ENCODE measurements at regions not wholly inside any gene's neighbourhood (a gene's known extent, or its start where the extent isn't known, plus 50 kb on each side); places are given as distances from the start of the nearest gene placed in this dataset.
"Not testable (repeated sequence)": the region's sequence is repeated elsewhere in the genome, so short reads cannot be mapped to it uniquely, and the experiment has no call there.

DNA sequence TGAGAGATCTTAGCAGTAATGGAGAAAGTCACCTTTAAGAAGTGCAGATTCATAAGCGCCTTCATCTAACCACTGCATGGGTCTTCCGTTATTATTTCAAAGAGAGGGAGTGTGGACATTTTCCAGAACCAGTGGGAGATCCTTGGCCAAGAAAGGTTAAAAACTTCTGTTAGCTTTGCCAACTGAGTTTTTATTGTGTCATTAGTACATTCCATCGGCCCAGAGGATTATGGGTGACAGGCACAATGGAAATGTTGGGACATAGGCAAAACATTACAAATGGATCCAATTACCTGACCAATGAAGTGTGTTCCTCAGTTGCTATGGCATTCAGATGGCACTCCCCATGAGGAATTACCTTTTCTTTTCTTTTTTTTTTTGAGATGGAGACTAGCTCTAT, 115.5 kb downstream of the PPIAL4G start:
- H3K27ac ChIP-seq (ENCODE audit: insufficient read depth in 1 of 2, low read depth in 1 of 2, low read length in 2 of 2, poor library complexity in 1 of 2, severe bottlenecking in 2 of 2) = no peak overlapping the region
- peaks cover 0 to 32% (median 23%) of the 10 kb centered on the region in 4 experiments for H3K4me1 ChIP-seq (ENCODE audit: control extremely low read depth in 1 of 4, control insufficient read depth in 4 of 4, insufficient read depth in 4 of 4, low read length in 3 of 4)
- no peaks in the 10 kb centered on the region for H3K9me3 ChIP-seq (ENCODE audit: control extremely low read depth in 1 of 5, control insufficient read depth in 4 of 5, insufficient read depth in 2 of 5, low read depth in 1 of 5, low read length in 4 of 5)
- DNase-seq = no peak
- ChIA-PET CTCF (interaction anchor here (1.3 kb wide), 1 partner anchor 64 kb away, joined by 3 read pairs; no protein-coding TSS in a partner anchor), POLR2A (no interaction called here)
- no peaks in the 10 kb centered on the region for H3K36me3 ChIP-seq (ENCODE audit: control insufficient read depth in 4 of 4, insufficient read depth in 4 of 4, low read length in 3 of 4)
- no peak overlapping the region for H3K4me3 ChIP-seq (ENCODE audit: control insufficient read depth in 1 of 7, extremely low read depth in 1 of 7, insufficient read depth in 4 of 7, low read depth in 2 of 7, low read length in 6 of 7)
- WGBS (ENCODE audit: insufficient coverage) = 100% methylated on average over 1 of the region's 3 CpGs
- H3K27me3 ChIP-seq (replicated peaks in 2 of 5; ENCODE audit: control insufficient read depth in 4 of 5, insufficient read depth in 5 of 5, low read length in 4 of 5) = peaks cover 0 to 2% (median 0%) of the 10 kb centered on the region in 5 experiments

DNA sequence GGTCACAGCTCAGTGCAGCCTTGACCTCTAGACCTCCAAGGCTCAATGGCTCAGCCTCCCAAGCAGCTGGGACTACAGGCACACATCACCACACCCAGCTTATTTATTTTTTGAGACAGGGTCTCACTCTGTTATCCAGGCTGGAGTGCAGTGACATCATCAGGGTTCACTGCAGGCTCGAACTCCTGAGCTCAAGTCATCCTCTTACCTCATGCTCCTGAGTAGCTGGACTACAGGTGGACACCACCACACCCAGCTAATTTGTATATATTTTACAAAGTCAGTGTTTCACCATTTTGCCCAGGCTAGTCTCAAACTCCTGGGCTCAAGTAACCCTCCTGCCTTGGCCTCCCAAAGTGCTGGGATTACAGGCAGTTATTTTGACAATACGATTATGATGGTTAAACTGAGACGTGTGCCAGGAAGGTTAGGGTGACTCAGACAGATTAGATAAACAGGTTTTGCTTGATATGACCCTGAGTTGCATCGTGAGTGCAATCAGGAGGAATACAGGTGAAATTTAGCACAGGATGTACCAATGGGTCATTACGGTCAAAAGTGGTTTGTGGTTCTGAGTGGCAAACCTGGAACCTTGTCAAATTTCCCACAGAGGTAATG, 116.9 kb downstream of the PPIAL4G start:
- H3K36me3 ChIP-seq (ENCODE audit: control insufficient read depth in 4 of 4, insufficient read depth in 4 of 4, low read length in 3 of 4); H3K4me3 ChIP-seq (ENCODE audit: control insufficient read depth in 1 of 7, extremely low read depth in 1 of 7, insufficient read depth in 4 of 7, low read depth in 2 of 7, low read length in 6 of 7); POLR2A ChIA-PET; H3K9me3 ChIP-seq (ENCODE audit: control extremely low read depth in 1 of 5, control insufficient read depth in 4 of 5, insufficient read depth in 2 of 5, low read depth in 1 of 5, low read length in 4 of 5); H3K27ac ChIP-seq (ENCODE audit: insufficient read depth in 1 of 2, low read depth in 1 of 2, low read length in 2 of 2, poor library complexity in 1 of 2, severe bottlenecking in 2 of 2); DNase-seq; H3K27me3 ChIP-seq (replicated peaks in 2 of 5; ENCODE audit: control insufficient read depth in 4 of 5, insufficient read depth in 5 of 5, low read length in 4 of 5): not testable (repeated sequence)
- CTCF ChIA-PET = interaction anchor here (0.6 kb wide), 1 partner anchor 64 kb away, joined by 3 read pairs; no protein-coding TSS in a partner anchor
- WGBS (ENCODE audit: insufficient coverage) = 94% methylated on average over 3 of the region's 5 CpGs
- peaks cover 5 to 33% (median 27%) of the 10 kb centered on the region in 4 experiments for H3K4me1 ChIP-seq (ENCODE audit: control extremely low read depth in 1 of 4, control insufficient read depth in 4 of 4, insufficient read depth in 4 of 4, low read length in 3 of 4)

DNA sequence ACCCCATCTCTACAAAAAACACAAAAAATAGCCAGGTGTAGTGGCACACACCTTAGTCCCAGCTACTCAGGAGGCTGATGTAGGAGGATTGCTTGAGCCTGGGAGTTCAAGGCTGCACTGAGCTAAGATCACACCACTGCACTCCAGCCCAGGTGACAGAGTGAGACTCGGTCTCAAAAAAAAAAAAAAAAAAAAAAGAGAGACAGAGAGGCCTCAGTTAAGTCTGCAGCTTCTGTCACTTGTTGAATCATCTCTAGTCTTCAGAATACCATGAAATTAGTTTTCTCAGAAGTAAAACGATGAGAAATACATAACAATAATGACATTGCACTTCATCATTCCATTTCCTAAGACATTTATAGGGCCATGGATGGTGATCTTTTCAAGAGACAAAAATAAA, 118.0 kb downstream of the PPIAL4G start:
- peaks cover 5 to 23% (median 21%) of the 10 kb centered on the region in 4 experiments for H3K4me1 ChIP-seq (ENCODE audit: control extremely low read depth in 1 of 4, control insufficient read depth in 4 of 4, insufficient read depth in 4 of 4, low read length in 3 of 4)
- H3K27ac ChIP-seq (ENCODE audit: insufficient read depth in 1 of 2, low read depth in 1 of 2, low read length in 2 of 2, poor library complexity in 1 of 2, severe bottlenecking in 2 of 2); H3K9me3 ChIP-seq (ENCODE audit: control extremely low read depth in 1 of 5, control insufficient read depth in 4 of 5, insufficient read depth in 2 of 5, low read depth in 1 of 5, low read length in 4 of 5); H3K36me3 ChIP-seq (ENCODE audit: control insufficient read depth in 4 of 4, insufficient read depth in 4 of 4, low read length in 3 of 4); DNase-seq; H3K27me3 ChIP-seq (replicated peaks in 2 of 5; ENCODE audit: control insufficient read depth in 4 of 5, insufficient read depth in 5 of 5, low read length in 4 of 5); H3K4me3 ChIP-seq (ENCODE audit: control insufficient read depth in 1 of 7, extremely low read depth in 1 of 7, insufficient read depth in 4 of 7, low read depth in 2 of 7, low read length in 6 of 7): not testable (repeated sequence)
- WGBS (ENCODE audit: insufficient coverage) = no CpG with 5 or more reads among the region's 2 CpGs
- CTCF ChIA-PET = interaction anchor here (1.0 to 1.4 kb wide), 2 partner anchors 10 to 29 kb away, joined by 3 to 4 read pairs; no protein-coding TSS in a partner anchor
- POLR2A ChIA-PET = interaction anchor here (1.0 kb wide), 1 partner anchor 30 kb away, joined by 5 read pairs; no protein-coding TSS in a partner anchor

DNA sequence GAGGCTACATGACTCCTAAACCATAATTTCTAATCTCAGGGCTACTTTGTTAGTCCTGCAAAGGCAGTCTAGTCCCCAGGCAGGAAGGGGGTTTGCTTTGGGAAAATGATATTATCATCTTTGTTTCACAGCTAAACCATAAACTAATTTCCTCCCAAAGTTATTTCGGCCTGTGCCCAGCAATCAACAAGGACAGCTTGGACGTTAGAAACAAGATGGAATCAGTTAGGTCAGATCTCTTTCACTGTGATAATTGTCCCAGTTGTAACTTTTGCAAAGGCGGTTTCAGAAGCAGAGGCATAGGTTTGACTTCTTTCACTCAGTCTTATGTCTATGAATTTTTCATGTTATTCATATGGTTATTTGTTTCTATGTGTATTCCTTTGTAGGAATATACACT, 119.1 kb downstream of the PPIAL4G start:
- H3K36me3 ChIP-seq (ENCODE audit: control insufficient read depth in 4 of 4, insufficient read depth in 4 of 4, low read length in 3 of 4); H3K9me3 ChIP-seq (ENCODE audit: control extremely low read depth in 1 of 5, control insufficient read depth in 4 of 5, insufficient read depth in 2 of 5, low read depth in 1 of 5, low read length in 4 of 5); DNase-seq; POLR2A ChIA-PET; H3K4me3 ChIP-seq (ENCODE audit: control insufficient read depth in 1 of 7, extremely low read depth in 1 of 7, insufficient read depth in 4 of 7, low read depth in 2 of 7, low read length in 6 of 7); H3K27me3 ChIP-seq (replicated peaks in 2 of 5; ENCODE audit: control insufficient read depth in 4 of 5, insufficient read depth in 5 of 5, low read length in 4 of 5); H3K27ac ChIP-seq (ENCODE audit: insufficient read depth in 1 of 2, low read depth in 1 of 2, low read length in 2 of 2, poor library complexity in 1 of 2, severe bottlenecking in 2 of 2): not testable (repeated sequence)
- WGBS (ENCODE audit: insufficient coverage) = 94% methylated on average over 2 of the region's 3 CpGs
- peaks cover 5 to 23% (median 21%) of the 10 kb centered on the region in 4 experiments for H3K4me1 ChIP-seq (ENCODE audit: control extremely low read depth in 1 of 4, control insufficient read depth in 4 of 4, insufficient read depth in 4 of 4, low read length in 3 of 4)
- CTCF ChIA-PET = interaction anchor here (1.4 kb wide), 1 partner anchor 28 kb away, joined by 4 read pairs; no protein-coding TSS in a partner anchor

DNA sequence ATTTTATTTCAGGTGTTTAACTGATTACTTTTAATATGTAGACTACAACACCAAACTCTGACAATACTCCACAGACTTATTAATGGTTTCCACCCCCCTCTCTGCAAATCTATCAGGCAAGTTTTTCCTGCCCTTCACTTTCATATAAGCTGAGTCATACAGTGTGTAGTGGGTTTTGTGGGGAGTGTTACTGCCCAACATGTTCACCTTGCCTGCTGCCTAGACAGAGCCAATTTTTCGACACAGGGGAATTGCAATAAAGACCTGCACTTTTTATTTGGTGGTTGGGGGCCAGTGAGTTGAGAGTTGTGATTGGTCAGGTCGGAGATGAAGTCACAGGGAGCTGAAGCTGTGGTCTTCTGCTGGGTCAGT, 119.7 kb downstream of the PPIAL4G start:
- no CpG with 5 or more reads among the region's 2 CpGs for WGBS (ENCODE audit: insufficient coverage)
- CTCF ChIA-PET = no interaction called here
- H3K4me1 ChIP-seq (ENCODE audit: control extremely low read depth in 1 of 4, control insufficient read depth in 4 of 4, insufficient read depth in 4 of 4, low read length in 3 of 4) = peaks cover 5 to 23% (median 21%) of the 10 kb centered on the region in 4 experiments
- POLR2A ChIA-PET = no interaction called here
- no peak overlapping the region for H3K4me3 ChIP-seq (ENCODE audit: control insufficient read depth in 1 of 7, extremely low read depth in 1 of 7, insufficient read depth in 4 of 7, low read depth in 2 of 7, low read length in 6 of 7)
- no peaks in the 10 kb centered on the region for H3K9me3 ChIP-seq (ENCODE audit: control extremely low read depth in 1 of 5, control insufficient read depth in 4 of 5, insufficient read depth in 2 of 5, low read depth in 1 of 5, low read length in 4 of 5)
- DNase-seq = peak in 2 of 3 donors; percentile 59 to 72
- no peak overlapping the region for H3K27ac ChIP-seq (ENCODE audit: insufficient read depth in 1 of 2, low read depth in 1 of 2, low read length in 2 of 2, poor library complexity in 1 of 2, severe bottlenecking in 2 of 2)
- peaks cover 0 to 6% (median 2%) of the 10 kb centered on the region in 5 experiments for H3K27me3 ChIP-seq (replicated peaks in 2 of 5; ENCODE audit: control insufficient read depth in 4 of 5, insufficient read depth in 5 of 5, low read length in 4 of 5)
- no peaks in the 10 kb centered on the region for H3K36me3 ChIP-seq (ENCODE audit: control insufficient read depth in 4 of 4, insufficient read depth in 4 of 4, low read length in 3 of 4)

DNA sequence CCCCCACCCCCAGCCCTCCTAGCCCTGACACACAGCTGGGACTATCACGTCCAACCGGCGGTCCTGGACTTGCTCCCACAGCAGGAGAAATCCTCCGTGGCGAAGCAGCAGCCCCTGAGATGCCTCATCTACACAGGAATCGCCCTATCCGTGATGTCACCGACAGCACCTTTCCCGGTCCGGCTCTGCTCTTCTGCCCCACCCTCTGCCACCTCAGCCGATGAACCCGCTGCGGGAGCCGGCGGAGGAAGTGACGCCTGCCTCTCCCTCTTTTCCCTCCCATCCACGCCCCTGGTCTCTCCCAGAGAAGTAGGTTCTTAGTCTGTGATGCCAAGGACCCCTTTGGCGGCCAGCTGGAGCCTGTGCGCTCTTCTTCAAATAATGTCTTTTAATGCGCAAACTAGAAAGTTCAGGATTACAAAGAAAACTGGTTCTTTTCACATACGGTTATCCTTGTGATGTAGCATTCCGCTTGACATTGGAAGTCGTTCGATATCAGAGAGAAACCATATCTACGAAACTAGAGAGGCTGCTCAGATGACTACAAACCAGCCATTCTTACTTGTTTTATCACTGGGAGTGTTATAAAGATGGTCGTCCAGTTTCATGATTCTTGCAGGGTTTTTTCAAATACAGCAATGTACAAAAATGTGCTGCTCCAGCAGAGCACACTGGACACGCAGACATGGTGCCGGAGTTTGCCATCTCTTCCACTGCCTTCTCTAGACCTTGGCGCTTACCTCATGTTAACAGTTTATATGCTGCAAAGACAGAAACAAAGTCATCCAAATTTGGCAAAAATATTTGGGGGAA, 120.3 kb downstream of the PPIAL4G start:
- Histone ChIP-seq H3K4me3 (ENCODE audit: control insufficient read depth in 1 of 7, extremely low read depth in 1 of 7, insufficient read depth in 4 of 7, low read depth in 2 of 7, low read length in 6 of 7) (peak overlapping the region in 4 of 7 experiments; percentile 3 to 75 (median 60)), H3K4me1 (ENCODE audit: control extremely low read depth in 1 of 4, control insufficient read depth in 4 of 4, insufficient read depth in 4 of 4, low read length in 3 of 4) (peaks cover 5 to 23% (median 21%) of the 10 kb centered on the region in 4 experiments), H3K9me3 (ENCODE audit: control extremely low read depth in 1 of 5, control insufficient read depth in 4 of 5, insufficient read depth in 2 of 5, low read depth in 1 of 5, low read length in 4 of 5) (no peaks in the 10 kb centered on the region), H3K27ac (ENCODE audit: insufficient read depth in 1 of 2, low read depth in 1 of 2, low read length in 2 of 2, poor library complexity in 1 of 2, severe bottlenecking in 2 of 2) (no peak overlapping the region), H3K36me3 (ENCODE audit: control insufficient read depth in 4 of 4, insufficient read depth in 4 of 4, low read length in 3 of 4) (no peaks in the 10 kb centered on the region), H3K27me3 (replicated peaks in 2 of 5; ENCODE audit: control insufficient read depth in 4 of 5, insufficient read depth in 5 of 5, low read length in 4 of 5) (peaks cover 0 to 6% (median 2%) of the 10 kb centered on the region in 5 experiments)
- DNase-seq = peak in 1 of 3 donors; percentile 37
- WGBS (ENCODE audit: insufficient coverage) = 35% methylated on average over 23 of the region's 29 CpGs
- CTCF ChIA-PET = no interaction called here
- POLR2A ChIA-PET = no interaction called here

DNA sequence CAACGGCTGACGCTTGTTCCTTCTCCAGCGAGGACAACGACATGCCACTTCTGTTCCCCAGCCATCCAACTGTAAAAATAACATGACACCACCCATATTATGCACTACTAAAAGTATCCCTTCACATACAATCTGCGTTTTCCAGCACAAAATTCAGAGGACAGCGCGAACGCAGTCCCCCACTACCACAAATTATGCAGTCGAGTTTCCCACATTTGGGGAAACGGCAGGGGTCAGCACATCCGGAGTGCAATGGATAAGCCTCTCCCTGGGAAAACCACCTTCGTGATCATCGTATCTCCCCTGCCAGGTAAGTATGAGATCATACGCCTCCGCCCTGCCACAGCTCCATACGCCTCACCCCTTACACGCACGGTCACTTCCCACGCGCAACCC, 120.9 kb downstream of the PPIAL4G start:
- H3K4me3 ChIP-seq (ENCODE audit: control insufficient read depth in 1 of 7, extremely low read depth in 1 of 7, insufficient read depth in 4 of 7, low read depth in 2 of 7, low read length in 6 of 7) = peak overlapping the region in 5 of 7 experiments; percentile 49 to 75 (median 61)
- ChIA-PET CTCF (interaction anchor here (0.9 kb wide), 1 partner anchor 13 kb away, joined by 3 read pairs; no protein-coding TSS in a partner anchor), POLR2A (no interaction called here)
- WGBS (ENCODE audit: insufficient coverage) = 5% methylated on average over 11 of the region's 20 CpGs
- peak in 2 of 3 donors; percentile 38 to 49 for DNase-seq
- no peak overlapping the region for H3K27ac ChIP-seq (ENCODE audit: insufficient read depth in 1 of 2, low read depth in 1 of 2, low read length in 2 of 2, poor library complexity in 1 of 2, severe bottlenecking in 2 of 2)
- peaks cover 0 to 6% (median 2%) of the 10 kb centered on the region in 5 experiments for H3K27me3 ChIP-seq (replicated peaks in 2 of 5; ENCODE audit: control insufficient read depth in 4 of 5, insufficient read depth in 5 of 5, low read length in 4 of 5)
- H3K4me1 ChIP-seq (ENCODE audit: control extremely low read depth in 1 of 4, control insufficient read depth in 4 of 4, insufficient read depth in 4 of 4, low read length in 3 of 4) = peaks cover 5 to 23% (median 21%) of the 10 kb centered on the region in 4 experiments
- no peaks in the 10 kb centered on the region for H3K36me3 ChIP-seq (ENCODE audit: control insufficient read depth in 4 of 4, insufficient read depth in 4 of 4, low read length in 3 of 4)
- no peaks in the 10 kb centered on the region for H3K9me3 ChIP-seq (ENCODE audit: control extremely low read depth in 1 of 5, control insufficient read depth in 4 of 5, insufficient read depth in 2 of 5, low read depth in 1 of 5, low read length in 4 of 5)

All from common myeloid progenitor, CD34-positive (primary cell).